OCI-LY7 (cell line): ENCODE measurements at regions not wholly inside any gene's neighbourhood (a gene's known extent, or its start where the extent isn't known, plus 50 kb on each side); places are given as distances from the start of the nearest gene placed in this dataset.

Experiments used
- EZH2phosphoT487 ChIP-seq: fragments of 200-600 bp; sonication (generic); IDR thresholded peaks from 2 replicates; pipeline ENCODE4 v1.6.1; 2018; ENCODE audit warnings: low read depth, borderline replicate concordance, mild to moderate bottlenecking, mixed run types, antibody characterized with exemption, low read length, moderate library complexity, mixed read lengths
- TF ChIP-seq, protein P1 (sequence below): fragments of 200-600 bp; sonication (generic); conservative IDR thresholded peaks from 2 replicates; pipeline ENCODE4 v1.5.1; 2014; ENCODE audit warnings: mild to moderate bottlenecking, antibody characterized with exemption, low read length, moderate library complexity, mixed read lengths

GRCh38 chr6:97450087-97450486 lies 167.1 kb upstream of the MMS22L start:
- TF ChIP-seq, protein P1, sequence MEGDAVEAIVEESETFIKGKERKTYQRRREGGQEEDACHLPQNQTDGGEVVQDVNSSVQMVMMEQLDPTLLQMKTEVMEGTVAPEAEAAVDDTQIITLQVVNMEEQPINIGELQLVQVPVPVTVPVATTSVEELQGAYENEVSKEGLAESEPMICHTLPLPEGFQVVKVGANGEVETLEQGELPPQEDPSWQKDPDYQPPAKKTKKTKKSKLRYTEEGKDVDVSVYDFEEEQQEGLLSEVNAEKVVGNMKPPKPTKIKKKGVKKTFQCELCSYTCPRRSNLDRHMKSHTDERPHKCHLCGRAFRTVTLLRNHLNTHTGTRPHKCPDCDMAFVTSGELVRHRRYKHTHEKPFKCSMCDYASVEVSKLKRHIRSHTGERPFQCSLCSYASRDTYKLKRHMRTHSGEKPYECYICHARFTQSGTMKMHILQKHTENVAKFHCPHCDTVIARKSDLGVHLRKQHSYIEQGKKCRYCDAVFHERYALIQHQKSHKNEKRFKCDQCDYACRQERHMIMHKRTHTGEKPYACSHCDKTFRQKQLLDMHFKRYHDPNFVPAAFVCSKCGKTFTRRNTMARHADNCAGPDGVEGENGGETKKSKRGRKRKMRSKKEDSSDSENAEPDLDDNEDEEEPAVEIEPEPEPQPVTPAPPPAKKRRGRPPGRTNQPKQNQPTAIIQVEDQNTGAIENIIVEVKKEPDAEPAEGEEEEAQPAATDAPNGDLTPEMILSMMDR: no peak
- TF ChIP-seq EZH2phosphoT487: no peak
